HL-60 (cell line): ENCODE measurements at regions not wholly inside any gene's neighbourhood (a gene's known extent, or its start where the extent isn't known, plus 50 kb on each side); places are given as distances from the start of the nearest gene placed in this dataset.

Experiments
- GABPA ChIP-seq: IDR thresholded peaks from 2 replicates; pipeline ENCODE4 v1.6.1; 2012; ENCODE audit warnings: low read depth
- POLR2AphosphoS5 ChIP-seq: IDR thresholded peaks from 2 replicates; pipeline ENCODE4 v1.6.1; 2012; ENCODE audit warnings: low read depth
- REST ChIP-seq: IDR thresholded peaks from 2 replicates; pipeline ENCODE4 v1.6.1; 2012; ENCODE audit warnings: low read depth; ENCODE audit not compliant: insufficient replicate concordance
- TF ChIP-seq, protein P1 (sequence below): IDR thresholded peaks from one replicate; pipeline ENCODE4 v1.5.1; 2011; ENCODE audit warnings: low read length, control low read depth, inconsistent platforms; ENCODE audit not compliant: insufficient read depth

DNA sequence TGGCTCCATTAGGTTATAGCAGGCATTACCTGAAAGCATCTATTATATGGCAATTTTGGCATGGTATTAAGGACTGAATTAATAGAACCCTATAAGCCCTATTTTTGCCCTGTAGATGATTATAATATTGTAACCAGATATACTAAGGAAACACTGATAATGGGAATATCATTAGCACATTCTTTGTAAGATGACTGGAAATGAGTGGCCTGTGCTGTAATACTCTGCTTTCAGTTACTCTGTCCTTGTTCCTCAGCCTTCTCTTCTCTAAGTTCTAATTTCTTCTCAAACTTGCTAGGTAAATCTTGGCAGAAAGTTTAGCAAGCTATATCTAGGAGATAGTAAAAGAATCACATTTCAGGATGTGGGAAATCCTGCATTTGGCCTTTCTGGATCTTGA is 74.0 kb upstream of the ITPRID2 start:
- TF ChIP-seq POLR2AphosphoS5, result no peak
- TF ChIP-seq, protein P1, sequence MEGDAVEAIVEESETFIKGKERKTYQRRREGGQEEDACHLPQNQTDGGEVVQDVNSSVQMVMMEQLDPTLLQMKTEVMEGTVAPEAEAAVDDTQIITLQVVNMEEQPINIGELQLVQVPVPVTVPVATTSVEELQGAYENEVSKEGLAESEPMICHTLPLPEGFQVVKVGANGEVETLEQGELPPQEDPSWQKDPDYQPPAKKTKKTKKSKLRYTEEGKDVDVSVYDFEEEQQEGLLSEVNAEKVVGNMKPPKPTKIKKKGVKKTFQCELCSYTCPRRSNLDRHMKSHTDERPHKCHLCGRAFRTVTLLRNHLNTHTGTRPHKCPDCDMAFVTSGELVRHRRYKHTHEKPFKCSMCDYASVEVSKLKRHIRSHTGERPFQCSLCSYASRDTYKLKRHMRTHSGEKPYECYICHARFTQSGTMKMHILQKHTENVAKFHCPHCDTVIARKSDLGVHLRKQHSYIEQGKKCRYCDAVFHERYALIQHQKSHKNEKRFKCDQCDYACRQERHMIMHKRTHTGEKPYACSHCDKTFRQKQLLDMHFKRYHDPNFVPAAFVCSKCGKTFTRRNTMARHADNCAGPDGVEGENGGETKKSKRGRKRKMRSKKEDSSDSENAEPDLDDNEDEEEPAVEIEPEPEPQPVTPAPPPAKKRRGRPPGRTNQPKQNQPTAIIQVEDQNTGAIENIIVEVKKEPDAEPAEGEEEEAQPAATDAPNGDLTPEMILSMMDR, result no peak
- TF ChIP-seq REST, result no peak
- no peak for TF ChIP-seq GABPA
